ENCODE measurements at regions not wholly inside any gene's neighbourhood (a gene's known extent, or its start where the extent isn't known, plus 50 kb on each side); places are given as distances from the start of the nearest gene placed in this dataset.

DNA sequence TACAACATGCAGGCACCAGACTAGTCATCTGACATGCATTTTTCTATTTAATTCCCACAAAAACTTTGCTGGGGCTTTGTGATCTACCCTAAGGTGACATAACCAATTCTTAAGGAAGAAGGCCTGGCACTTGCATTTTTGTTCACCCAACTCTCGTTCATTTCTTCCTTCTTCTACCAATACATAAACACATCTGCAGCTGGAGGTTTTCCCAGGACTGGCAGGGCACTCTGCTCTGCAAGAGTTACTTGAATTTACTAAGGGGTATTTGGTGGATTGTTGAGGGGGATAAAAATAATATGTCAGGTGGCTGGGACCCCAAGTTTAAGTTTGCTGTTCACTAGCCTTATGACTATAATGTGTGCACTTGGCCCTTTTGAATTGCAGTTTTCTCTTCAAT is 111.4 kb upstream of the TRIB2 start:
- no peak for TF ChIP-seq POLR2A (IDR thresholded peaks at IDR 0.05)
- TF ChIP-seq, protein P1, sequence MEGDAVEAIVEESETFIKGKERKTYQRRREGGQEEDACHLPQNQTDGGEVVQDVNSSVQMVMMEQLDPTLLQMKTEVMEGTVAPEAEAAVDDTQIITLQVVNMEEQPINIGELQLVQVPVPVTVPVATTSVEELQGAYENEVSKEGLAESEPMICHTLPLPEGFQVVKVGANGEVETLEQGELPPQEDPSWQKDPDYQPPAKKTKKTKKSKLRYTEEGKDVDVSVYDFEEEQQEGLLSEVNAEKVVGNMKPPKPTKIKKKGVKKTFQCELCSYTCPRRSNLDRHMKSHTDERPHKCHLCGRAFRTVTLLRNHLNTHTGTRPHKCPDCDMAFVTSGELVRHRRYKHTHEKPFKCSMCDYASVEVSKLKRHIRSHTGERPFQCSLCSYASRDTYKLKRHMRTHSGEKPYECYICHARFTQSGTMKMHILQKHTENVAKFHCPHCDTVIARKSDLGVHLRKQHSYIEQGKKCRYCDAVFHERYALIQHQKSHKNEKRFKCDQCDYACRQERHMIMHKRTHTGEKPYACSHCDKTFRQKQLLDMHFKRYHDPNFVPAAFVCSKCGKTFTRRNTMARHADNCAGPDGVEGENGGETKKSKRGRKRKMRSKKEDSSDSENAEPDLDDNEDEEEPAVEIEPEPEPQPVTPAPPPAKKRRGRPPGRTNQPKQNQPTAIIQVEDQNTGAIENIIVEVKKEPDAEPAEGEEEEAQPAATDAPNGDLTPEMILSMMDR (IDR thresholded peaks at IDR 0.05) = no peak
